Panc1 (cell line): ENCODE measurements at regions not wholly inside any gene's neighbourhood (a gene's known extent, or its start where the extent isn't known, plus 50 kb on each side); places are given as distances from the start of the nearest gene placed in this dataset.

Experiments used
- POLR2AphosphoS5 ChIP-seq: IDR thresholded peaks from 2 replicates; pipeline ENCODE4 v1.6.1; 2012; ENCODE audit warnings: mild to moderate bottlenecking, low read depth, low read length, moderate library complexity
- SIN3A ChIP-seq: IDR thresholded peaks from 2 replicates; pipeline ENCODE4 v1.6.1; 2012; ENCODE audit warnings: low read depth, mild to moderate bottlenecking, low read length, moderate library complexity, borderline replicate concordance; ENCODE audit not compliant: insufficient read depth
- TCF7L2 ChIP-seq: IDR thresholded peaks from 2 replicates; pipeline ENCODE4 v1.6.1; 2011; ENCODE audit warnings: mild to moderate bottlenecking, low read depth, low read length, inconsistent platforms
- TF ChIP-seq, protein P1 (sequence below): fragments of 450-650 bp; IDR thresholded peaks from 2 replicates; pipeline ENCODE4 v1.5.1; 2017; ENCODE audit warnings: mild to moderate bottlenecking

GRCh38 chr1:170461291-170461747, 70.6 kb upstream of the GORAB start:
- TF ChIP-seq, protein P1, sequence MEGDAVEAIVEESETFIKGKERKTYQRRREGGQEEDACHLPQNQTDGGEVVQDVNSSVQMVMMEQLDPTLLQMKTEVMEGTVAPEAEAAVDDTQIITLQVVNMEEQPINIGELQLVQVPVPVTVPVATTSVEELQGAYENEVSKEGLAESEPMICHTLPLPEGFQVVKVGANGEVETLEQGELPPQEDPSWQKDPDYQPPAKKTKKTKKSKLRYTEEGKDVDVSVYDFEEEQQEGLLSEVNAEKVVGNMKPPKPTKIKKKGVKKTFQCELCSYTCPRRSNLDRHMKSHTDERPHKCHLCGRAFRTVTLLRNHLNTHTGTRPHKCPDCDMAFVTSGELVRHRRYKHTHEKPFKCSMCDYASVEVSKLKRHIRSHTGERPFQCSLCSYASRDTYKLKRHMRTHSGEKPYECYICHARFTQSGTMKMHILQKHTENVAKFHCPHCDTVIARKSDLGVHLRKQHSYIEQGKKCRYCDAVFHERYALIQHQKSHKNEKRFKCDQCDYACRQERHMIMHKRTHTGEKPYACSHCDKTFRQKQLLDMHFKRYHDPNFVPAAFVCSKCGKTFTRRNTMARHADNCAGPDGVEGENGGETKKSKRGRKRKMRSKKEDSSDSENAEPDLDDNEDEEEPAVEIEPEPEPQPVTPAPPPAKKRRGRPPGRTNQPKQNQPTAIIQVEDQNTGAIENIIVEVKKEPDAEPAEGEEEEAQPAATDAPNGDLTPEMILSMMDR: no peak
- TF ChIP-seq POLR2AphosphoS5 (no peak), TCF7L2 (no peak), SIN3A (no peak)
